AG04450 (cell line): ENCODE measurements at regions not wholly inside any gene's neighbourhood (a gene's known extent, or its start where the extent isn't known, plus 50 kb on each side); places are given as distances from the start of the nearest gene placed in this dataset.

Source experiments
- CTCF ChIA-PET: fragments of 300-600, 350-600 bp; formaldehyde crosslinking; extraction: SDS; loops from one replicate; lab custom pipeline; 2022; ENCODE audit warnings: antibody characterized with exemption, inconsistent platforms; lab: Charles Lee
- POLR2A ChIA-PET: fragments of 350-600 bp; formaldehyde crosslinking; extraction: SDS; loops from one replicate; lab custom pipeline; 2021; ENCODE audit warnings: antibody characterized with exemption, inconsistent platforms; lab: Yijun Ruan, JAX
- DNase-seq: peaks from one replicate; pipeline ENCODE4 v3.0.0-alpha.2; 2011; ENCODE audit warnings: low read depth, low spot score
- H3K27ac ChIP-seq: one replicate; pipeline ENCODE4 v1.5.1; 2012; ENCODE audit warnings: low read depth, low read length, control low read depth
- H3K27me3 ChIP-seq: one replicate; pipeline ENCODE4 v1.6.0; 2012; ENCODE audit warnings: low read length; ENCODE audit not compliant: control insufficient read depth, insufficient read depth
- H3K4me3 ChIP-seq: 2 replicates; pipeline ENCODE4 v1.5.1; 2011; ENCODE audit warnings: mild to moderate bottlenecking, low read depth, low read length, control low read depth
- H3K9me3 ChIP-seq: 2 replicates; pipeline ENCODE4 v1.5.1; 2012; ENCODE audit warnings: low read length; ENCODE audit not compliant: control insufficient read depth, insufficient read depth
- CTCF ChIP-seq: IDR thresholded peaks from 2 replicates; pipeline ENCODE4 v1.5.1; 2011; ENCODE audit warnings: low read depth, low read length, control low read depth, inconsistent platforms

- Histone ChIP-seq H3K27me3 (no peaks in the 10 kb centered on the region), H3K4me3 (no peak overlapping the region), H3K9me3 (no peaks in the 10 kb centered on the region), H3K27ac (no peak overlapping the region)
- ChIA-PET CTCF (no interaction called here), POLR2A (no interaction called here)
- DNase-seq = no peak
- no peak for TF ChIP-seq CTCF
Observed at GRCh38 chr7:41459183-41459582, 243.7 kb downstream of the INHBA start.

GRCh38 chr7:41457832-41458437 lies 245.0 kb downstream of the INHBA start:
- ChIA-PET CTCF (no interaction called here), POLR2A (no interaction called here)
- Histone ChIP-seq H3K4me3 (no peak overlapping the region), H3K27ac (no peak overlapping the region), H3K9me3 (no peaks in the 10 kb centered on the region), H3K27me3 (no peaks in the 10 kb centered on the region)
- TF ChIP-seq CTCF = no peak
- DNase-seq = no peak

- no peak overlapping the region for H3K4me3 ChIP-seq
- no peak for TF ChIP-seq CTCF
- H3K27me3 ChIP-seq = no peaks in the 10 kb centered on the region
- ChIA-PET POLR2A (no interaction called here), CTCF (no interaction called here)
- no peak for DNase-seq
- H3K9me3 ChIP-seq = no peaks in the 10 kb centered on the region
- H3K27ac ChIP-seq = no peak overlapping the region
Observed at GRCh38 chr7:41451826-41452225, 251.1 kb downstream of the INHBA start.

GRCh38 chr7:41449694-41450093 lies 253.2 kb downstream of the INHBA start:
- no peak for DNase-seq
- CTCF ChIA-PET = no interaction called here
- TF ChIP-seq CTCF = no peak
- Histone ChIP-seq H3K27ac (no peak overlapping the region), H3K9me3 (no peaks in the 10 kb centered on the region), H3K4me3 (no peak overlapping the region), H3K27me3 (no peaks in the 10 kb centered on the region)
- POLR2A ChIA-PET = no interaction called here

- Histone ChIP-seq H3K9me3 (no peaks in the 10 kb centered on the region), H3K27me3 (no peaks in the 10 kb centered on the region), H3K4me3 (no peak overlapping the region), H3K27ac (no peak overlapping the region)
- no peak for DNase-seq
- POLR2A ChIA-PET = no interaction called here
- CTCF ChIA-PET = interaction anchor here (0.9 kb wide), 1 partner anchor 10 kb away, joined by 3 read pairs; no protein-coding TSS in a partner anchor
- TF ChIP-seq CTCF = no peak
Observed at GRCh38 chr7:41449286-41449685, 253.6 kb downstream of the INHBA start.
